Astrocyte of the spinal cord (primary cell): ENCODE measurements at regions not wholly inside any gene's neighbourhood (a gene's known extent, or its start where the extent isn't known, plus 50 kb on each side); places are given as distances from the start of the nearest gene placed in this dataset.

Source experiments
- DNase-seq: peaks from one replicate; pipeline ENCODE4 v3.0.0; 2011; ENCODE audit warnings: low read depth, low spot score
- H3K4me3 ChIP-seq: 2 replicates; pipeline ENCODE4 v1.5.1; 2011; ENCODE audit warnings: low read depth, mild to moderate bottlenecking, low read length, moderate library complexity
- CTCF ChIP-seq: IDR thresholded peaks from 2 replicates; pipeline ENCODE4 v1.5.1; 2012; ENCODE audit warnings: low read depth, mild to moderate bottlenecking, low read length, inconsistent platforms
- in situ Hi-C: cut with HindIII; loops from 2 replicates; pipeline ENCODE4 v1.10.0; 2017; ENCODE audit warnings: low sequenced_read_pairs

GRCh38 chr3:30286007-30286669 is 320.3 kb upstream of the TGFBR2 start:
- peak; percentile 97 for DNase-seq
- in situ Hi-C loops: no loop called here
- TF ChIP-seq CTCF: no peak
- H3K4me3 ChIP-seq: no peak overlapping the region

- in situ Hi-C loops: no loop called here
- peak; percentile 47 for DNase-seq
- H3K4me3 ChIP-seq: no peak overlapping the region
- no peak for TF ChIP-seq CTCF
These were observed 319.6 kb upstream of the TGFBR2 start for GRCh38 chr3:30286811-30287210.

GRCh38 chr3:30288830-30289229 is 317.6 kb upstream of the TGFBR2 start:
- no peak for TF ChIP-seq CTCF
- in situ Hi-C loops: no loop called here
- no peak for DNase-seq
- H3K4me3 ChIP-seq: no peak overlapping the region

- H3K4me3 ChIP-seq: no peak overlapping the region
- no peak for DNase-seq
- no peak for TF ChIP-seq CTCF
- in situ Hi-C loops: no loop called here
These were observed 317.1 kb upstream of the TGFBR2 start for GRCh38 chr3:30289324-30289723.

GRCh38 chr3:30289766-30290165 is 316.6 kb upstream of the TGFBR2 start:
- in situ Hi-C loops: no loop called here
- no peak overlapping the region for H3K4me3 ChIP-seq
- no peak for TF ChIP-seq CTCF
- DNase-seq: no peak

GRCh38 chr3:30290479-30290878 is 315.9 kb upstream of the TGFBR2 start:
- TF ChIP-seq CTCF: no peak
- DNase-seq: no peak
- in situ Hi-C loops: no loop called here
- H3K4me3 ChIP-seq: no peak overlapping the region
